Mesenchymal stem cell (in vitro differentiated cells and primary cell): ENCODE measurements at regions not wholly inside any gene's neighbourhood (a gene's known extent, or its start where the extent isn't known, plus 50 kb on each side); places are given as distances from the start of the nearest gene placed in this dataset.

Experiments used
- DNase-seq: peaks from one replicate; pipeline ENCODE4 v3.0.0-alpha.2; 2013
- H2AFZ ChIP-seq: one replicate; pipeline ENCODE4 v1.6.1; 2013; ENCODE audit warnings: low read depth, mild to moderate bottlenecking, control low read depth, inconsistent platforms, low read length, moderate library complexity
- H2AK5ac ChIP-seq: 2 replicates; pipeline ENCODE4 v1.6.1; 2013; ENCODE audit warnings: low read length, moderate library complexity, mild to moderate bottlenecking, inconsistent platforms; ENCODE audit not compliant: severe bottlenecking
- H2BK120ac ChIP-seq: one replicate; pipeline ENCODE4 v1.6.1; 2013; ENCODE audit warnings: low read depth, mild to moderate bottlenecking, inconsistent platforms, low read length, moderate library complexity
- H2BK12ac ChIP-seq, 2 experiments: one replicate each; pipeline ENCODE4 v1.6.1; 2013; ENCODE audit warnings: inconsistent platforms in 2 of 2, low read length in 2 of 2, mild to moderate bottlenecking in 2 of 2, moderate library complexity in 2 of 2, control low read depth in 1 of 2
- H2BK15ac ChIP-seq: one replicate; pipeline ENCODE4 v1.6.1; 2013; ENCODE audit warnings: mild to moderate bottlenecking, low read depth, inconsistent platforms; ENCODE audit not compliant: poor library complexity, severe bottlenecking
- H2BK5ac ChIP-seq: 2 replicates; pipeline ENCODE4 v1.6.1; 2013; ENCODE audit warnings: low read depth, mild to moderate bottlenecking, low read length, control low read depth, inconsistent platforms; ENCODE audit not compliant: poor library complexity, severe bottlenecking
- H3K14ac ChIP-seq, 2 experiments: one replicate each; pipeline ENCODE4 v1.6.1; 2013; ENCODE audit warnings: inconsistent platforms in 2 of 2, low read length in 2 of 2, control low read depth in 1 of 2, mild to moderate bottlenecking in 1 of 2, moderate library complexity in 1 of 2
- H3K18ac ChIP-seq, 2 experiments: one replicate each; pipeline ENCODE4 v1.6.1; 2013; ENCODE audit warnings: inconsistent platforms in 2 of 2, low read length in 2 of 2, control low read depth in 1 of 2, low read depth in 1 of 2, mild to moderate bottlenecking in 1 of 2
- H3K23ac ChIP-seq, 2 experiments: one replicate each; pipeline ENCODE4 v1.6.1; 2013; ENCODE audit warnings: inconsistent platforms in 2 of 2, low read length in 2 of 2, mild to moderate bottlenecking in 2 of 2, moderate library complexity in 2 of 2, control low read depth in 1 of 2
- H3K27ac ChIP-seq: 2 replicates; pipeline ENCODE4 v1.5.1; 2013; ENCODE audit warnings: mild to moderate bottlenecking, moderate library complexity, low read length, control low read depth, inconsistent platforms; ENCODE audit not compliant: poor library complexity, severe bottlenecking
- H3K27me3 ChIP-seq, 2 experiments: 2 replicates each; pipeline versions ENCODE4 v1.6.1 to v1.7.0; 2013; ENCODE audit warnings: low read length in 2 of 2, mild to moderate bottlenecking in 2 of 2, moderate library complexity in 2 of 2, control low read depth in 1 of 2, inconsistent platforms in 1 of 2; ENCODE audit not compliant: control insufficient read depth in 1 of 2, insufficient read depth in 1 of 2
- H3K36me3 ChIP-seq, 2 experiments: 2 replicates each; pipeline versions ENCODE4 v1.6.1 to v1.7.0; 2013; ENCODE audit warnings: low read length in 2 of 2, control low read depth in 1 of 2, inconsistent platforms in 1 of 2, low read depth in 1 of 2, mild to moderate bottlenecking in 1 of 2; ENCODE audit not compliant: insufficient read depth in 2 of 2, control insufficient read depth in 1 of 2
- H3K4ac ChIP-seq, 2 experiments: one replicate each; pipeline ENCODE4 v1.6.1; 2013; ENCODE audit warnings: inconsistent platforms in 2 of 2, low read length in 2 of 2, mild to moderate bottlenecking in 2 of 2, moderate library complexity in 2 of 2, control low read depth in 1 of 2, low read depth in 1 of 2
- H3K4me1 ChIP-seq: 2 replicates; pipeline ENCODE4 v1.6.1; 2013; ENCODE audit warnings: low read depth, low read length, control low read depth; ENCODE audit not compliant: control insufficient read depth, insufficient read depth
- H3K4me2 ChIP-seq: 2 replicates; pipeline ENCODE4 v1.6.1; 2013; ENCODE audit warnings: low read length, mild to moderate bottlenecking, inconsistent platforms; ENCODE audit not compliant: poor library complexity, severe bottlenecking
- H3K4me3 ChIP-seq, 2 experiments: 2 replicates each; pipeline versions ENCODE4 v1.5.1 to v1.7.0; 2013; ENCODE audit warnings: low read length in 2 of 2, mild to moderate bottlenecking in 2 of 2, control low read depth in 1 of 2, low read depth in 1 of 2; ENCODE audit not compliant: insufficient read depth in 1 of 2
- H3K79me1 ChIP-seq: replicated peaks from 2 replicates; pipeline ENCODE4 v1.6.1; 2013; ENCODE audit warnings: mild to moderate bottlenecking, control low read depth, low read length, inconsistent platforms; ENCODE audit not compliant: poor library complexity, severe bottlenecking
- H3K9ac ChIP-seq: 2 replicates; pipeline ENCODE4 v1.7.0; 2013; ENCODE audit warnings: mild to moderate bottlenecking, low read length, moderate library complexity
- H3K9me3 ChIP-seq: 2 replicates; pipeline ENCODE4 v1.7.0; 2013; ENCODE audit warnings: mild to moderate bottlenecking, low read length; ENCODE audit not compliant: control insufficient read depth
- H4K8ac ChIP-seq: one replicate; pipeline ENCODE4 v1.6.1; 2013; ENCODE audit warnings: inconsistent platforms, mild to moderate bottlenecking, low read length, moderate library complexity
- H4K91ac ChIP-seq: one replicate; pipeline ENCODE4 v1.6.1; 2013; ENCODE audit warnings: mild to moderate bottlenecking, low read length, inconsistent platforms
- WGBS: methylation state at CpG from one replicate; pipeline ENCODE4 v1.1.7; 2013; ENCODE audit warnings: mixed read lengths; 5-methylcytosine and 5-hydroxymethylcytosine counted together

DNA sequence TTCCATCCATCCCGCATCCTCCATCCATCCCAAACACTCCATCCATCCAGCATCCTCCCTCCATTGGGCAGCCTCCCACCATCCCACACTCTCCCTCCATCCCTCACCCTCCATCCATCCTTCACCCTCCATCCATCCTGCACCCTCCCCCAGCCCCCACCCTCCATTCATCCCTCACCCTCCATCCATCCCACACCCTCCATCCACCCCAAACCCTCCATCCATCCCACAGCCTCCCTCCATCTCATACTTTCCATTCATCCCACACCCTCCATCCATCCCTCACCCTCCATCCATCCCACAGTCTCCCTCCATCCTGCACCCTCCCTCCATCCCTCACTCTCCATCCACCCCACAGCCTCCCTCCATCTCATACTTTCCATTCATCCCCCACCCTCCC lies 60.4 kb downstream of the FOXI2 start:
- Histone ChIP-seq H2AFZ (no peak overlapping the region), H3K4me2 (no peak overlapping the region), H2BK120ac (no peak overlapping the region), H2BK15ac (no peak overlapping the region), H3K4me3 (peak overlapping the region in 1 of 2 experiments; percentile 29), H3K36me3 (no peaks in the 10 kb centered on the region), H3K18ac (no peak overlapping the region), H3K9me3 (peaks cover 3% of the 10 kb centered on the region), H3K14ac (peak overlapping the region in 1 of 2 experiments; percentile 57), H3K23ac (peak overlapping the region in 1 of 2 experiments; percentile 48), H2BK12ac (no peak overlapping the region), H3K4me1 (peaks cover 4% of the 10 kb centered on the region), H3K79me1 (no peaks in the 10 kb centered on the region), H4K8ac (no peak overlapping the region), H3K9ac (no peak overlapping the region), H3K27me3 (no peaks in the 10 kb centered on the region), H2AK5ac (no peak overlapping the region), H3K4ac (no peak overlapping the region), H4K91ac (peak overlapping the region; percentile 95), H2BK5ac (no peak overlapping the region), H3K27ac (no peak overlapping the region)
- 94% methylated on average over 1 of the region's 1 CpG for WGBS
- DNase-seq = no peak

- no peak overlapping the region for H3K9ac ChIP-seq
- H2BK5ac ChIP-seq = no peak overlapping the region
- no peak overlapping the region for H3K23ac ChIP-seq
- H3K36me3 ChIP-seq = no peaks in the 10 kb centered on the region
- no peak overlapping the region for H2AFZ ChIP-seq
- peaks cover 4% of the 10 kb centered on the region for H3K4me1 ChIP-seq
- no peak for DNase-seq
- H4K8ac ChIP-seq = no peak overlapping the region
- H2BK12ac ChIP-seq = no peak overlapping the region
- H3K79me1 ChIP-seq = no peaks in the 10 kb centered on the region
- no peak overlapping the region for H2BK15ac ChIP-seq
- no peak overlapping the region for H3K14ac ChIP-seq
- no peak overlapping the region for H3K27ac ChIP-seq
- no peak overlapping the region for H2BK120ac ChIP-seq
- no peak overlapping the region for H3K18ac ChIP-seq
- H3K4me2 ChIP-seq = no peak overlapping the region
- no peaks in the 10 kb centered on the region for H3K27me3 ChIP-seq
- no peak overlapping the region for H3K4me3 ChIP-seq
- no peak overlapping the region for H4K91ac ChIP-seq
- 48% methylated on average over 6 of the region's 6 CpGs for WGBS
- no peak overlapping the region for H2AK5ac ChIP-seq
- no peak overlapping the region for H3K4ac ChIP-seq
- H3K9me3 ChIP-seq = peaks cover 3% of the 10 kb centered on the region
Measured at GRCh38 chr10:127798111-127798510, 61.1 kb downstream of the FOXI2 start.

GRCh38 chr10:127801302-127801701 lies 64.3 kb downstream of the FOXI2 start:
- no peak overlapping the region for H2BK120ac ChIP-seq
- DNase-seq = no peak
- H3K9ac ChIP-seq = no peak overlapping the region
- H4K8ac ChIP-seq = no peak overlapping the region
- H3K4me3 ChIP-seq = no peak overlapping the region
- no peak overlapping the region for H3K14ac ChIP-seq
- H2AK5ac ChIP-seq = no peak overlapping the region
- H2BK5ac ChIP-seq = no peak overlapping the region
- H2BK15ac ChIP-seq = no peak overlapping the region
- no peaks in the 10 kb centered on the region for H3K79me1 ChIP-seq
- no peak overlapping the region for H2BK12ac ChIP-seq
- no peak overlapping the region for H3K4me2 ChIP-seq
- no peaks in the 10 kb centered on the region for H3K9me3 ChIP-seq
- H3K23ac ChIP-seq = no peak overlapping the region
- H3K27me3 ChIP-seq = no peaks in the 10 kb centered on the region
- peaks cover 4% of the 10 kb centered on the region for H3K4me1 ChIP-seq
- no peak overlapping the region for H3K18ac ChIP-seq
- H3K4ac ChIP-seq = no peak overlapping the region
- H3K27ac ChIP-seq = no peak overlapping the region
- H2AFZ ChIP-seq = no peak overlapping the region
- H3K36me3 ChIP-seq = no peaks in the 10 kb centered on the region
- WGBS = 69% methylated on average over 3 of the region's 3 CpGs
- no peak overlapping the region for H4K91ac ChIP-seq

DNA sequence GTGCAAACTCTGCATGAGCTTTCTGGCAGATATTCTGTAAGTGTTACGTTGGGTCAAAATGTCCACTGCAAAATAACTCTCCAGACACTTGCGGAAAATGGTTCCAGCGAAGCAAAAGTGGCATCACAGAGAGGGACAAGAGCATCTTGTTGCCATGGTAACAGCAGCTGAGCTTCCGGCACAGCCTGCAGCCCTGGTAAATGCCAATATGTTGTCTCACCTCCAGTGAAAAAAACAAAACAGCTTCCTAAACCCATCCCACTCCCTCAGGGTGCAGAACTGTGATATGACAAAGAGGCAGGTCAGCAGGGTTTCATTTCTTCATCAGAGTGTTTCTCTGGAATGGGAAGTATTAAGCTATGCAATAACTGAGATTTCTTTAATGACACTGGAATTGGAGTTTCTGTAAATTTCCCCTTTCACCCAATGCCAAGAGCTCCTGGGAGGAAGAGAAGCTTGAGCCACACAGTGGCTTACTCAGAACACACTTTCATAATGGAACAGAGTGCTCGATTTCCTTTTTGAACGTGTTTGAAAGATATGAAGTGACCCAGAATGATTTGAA lies 65.6 kb downstream of the FOXI2 start:
- Histone ChIP-seq H3K36me3 (no peaks in the 10 kb centered on the region), H3K4ac (no peak overlapping the region), H3K4me3 (no peak overlapping the region), H3K27me3 (peaks cover 0 to 5% of the 10 kb centered on the region in 2 experiments), H2BK5ac (no peak overlapping the region), H2BK15ac (no peak overlapping the region), H3K18ac (no peak overlapping the region), H2BK120ac (no peak overlapping the region), H2AK5ac (no peak overlapping the region), H2BK12ac (no peak overlapping the region), H3K27ac (no peak overlapping the region), H4K91ac (no peak overlapping the region), H4K8ac (no peak overlapping the region), H3K9me3 (no peaks in the 10 kb centered on the region), H3K79me1 (no peaks in the 10 kb centered on the region), H2AFZ (no peak overlapping the region), H3K4me1 (no peaks in the 10 kb centered on the region), H3K9ac (no peak overlapping the region), H3K23ac (no peak overlapping the region), H3K4me2 (no peak overlapping the region), H3K14ac (no peak overlapping the region)
- 68% methylated on average over 4 of the region's 6 CpGs for whole genome bisulfite sequencing
- no peak for DNase-seq
